ENCODE measurements at regions not wholly inside any gene's neighbourhood (a gene's known extent, or its start where the extent isn't known, plus 50 kb on each side); places are given as distances from the start of the nearest gene placed in this dataset.
"Not testable (repeated sequence)": the region's sequence is repeated elsewhere in the genome, so short reads cannot be mapped to it uniquely, and the experiment has no call there.

DNA sequence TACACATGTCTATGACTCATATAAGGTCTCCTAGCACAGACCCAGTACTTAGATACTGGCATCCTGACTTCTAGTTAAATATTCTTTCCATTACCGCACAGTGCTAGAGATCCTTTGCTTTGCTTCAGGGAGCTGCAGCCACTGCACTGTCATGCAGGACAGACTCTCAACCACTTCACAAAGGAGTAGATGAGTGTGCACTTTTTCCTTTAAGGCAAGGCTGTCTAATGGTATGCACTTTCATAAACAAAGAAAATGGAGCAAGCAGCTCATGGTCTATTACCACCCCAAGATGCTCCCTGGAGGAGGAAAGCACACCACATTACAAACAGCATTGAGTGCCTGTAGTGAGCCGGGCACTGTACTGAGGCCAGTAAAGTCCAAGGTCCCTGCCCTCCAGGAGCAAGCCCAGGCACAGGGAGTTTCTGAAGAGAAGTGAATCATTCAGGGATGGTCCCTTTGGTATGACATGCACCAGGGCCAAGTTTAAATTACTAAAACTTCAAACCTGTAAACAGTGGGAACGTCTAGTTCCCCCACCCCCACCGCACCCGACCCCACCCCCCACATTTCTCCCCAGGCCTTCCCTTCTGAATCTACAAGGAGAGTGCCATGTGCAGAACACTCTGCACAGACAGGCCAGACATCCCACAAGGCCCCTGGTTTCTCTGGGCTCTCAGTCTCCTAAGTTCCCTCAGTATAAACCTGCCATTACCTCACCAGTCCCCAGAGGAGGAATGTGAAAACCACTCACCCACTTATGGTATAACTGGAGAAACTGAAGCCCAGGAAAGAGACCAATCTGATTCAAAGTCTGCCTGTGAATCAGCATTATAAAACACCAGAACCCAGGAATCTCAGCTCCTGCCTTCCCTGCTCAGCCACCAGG is 107.8 kb upstream of the BCL6 start:
- no peak for DNase-seq

DNA sequence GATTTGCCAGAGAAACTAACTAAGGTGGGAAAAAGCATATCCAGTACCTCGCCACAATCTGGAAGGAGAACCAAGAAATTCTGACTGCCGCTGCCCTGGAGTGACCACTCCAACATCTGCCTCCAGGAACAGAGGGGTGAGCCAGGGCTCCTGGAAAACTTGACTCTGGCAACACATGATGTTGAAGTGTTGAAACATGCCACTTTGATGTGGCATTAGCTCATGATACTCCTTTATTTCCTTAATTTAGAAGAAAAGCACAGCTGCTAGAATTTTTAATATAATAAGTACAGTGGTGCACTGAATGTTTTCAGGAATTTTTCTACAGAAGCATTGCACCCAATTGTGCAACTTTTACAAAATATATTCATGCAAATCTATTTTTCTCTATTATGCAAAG is 109.9 kb upstream of the BCL6 start:
- DNase-seq: no peak

DNA sequence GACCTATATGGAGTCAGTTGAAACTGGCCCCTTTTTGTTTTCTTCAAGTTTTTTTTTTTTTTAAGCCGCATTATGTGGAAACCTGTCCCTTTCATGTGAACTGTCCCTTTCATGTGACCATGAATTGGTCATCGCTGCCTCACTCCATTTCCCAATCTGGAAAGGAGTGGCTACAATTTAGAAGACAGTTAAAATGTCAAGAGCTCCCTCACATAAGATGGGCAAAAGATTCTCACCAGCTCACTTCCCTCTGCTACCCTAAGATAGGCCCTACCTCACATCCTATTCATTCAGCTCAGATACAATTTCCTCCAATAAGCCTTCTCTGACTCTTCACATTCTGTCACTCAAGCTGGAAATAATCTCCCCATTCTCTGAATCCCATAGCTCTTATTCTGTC is 111.3 kb upstream of the BCL6 start:
- no peak for DNase-seq

DNA sequence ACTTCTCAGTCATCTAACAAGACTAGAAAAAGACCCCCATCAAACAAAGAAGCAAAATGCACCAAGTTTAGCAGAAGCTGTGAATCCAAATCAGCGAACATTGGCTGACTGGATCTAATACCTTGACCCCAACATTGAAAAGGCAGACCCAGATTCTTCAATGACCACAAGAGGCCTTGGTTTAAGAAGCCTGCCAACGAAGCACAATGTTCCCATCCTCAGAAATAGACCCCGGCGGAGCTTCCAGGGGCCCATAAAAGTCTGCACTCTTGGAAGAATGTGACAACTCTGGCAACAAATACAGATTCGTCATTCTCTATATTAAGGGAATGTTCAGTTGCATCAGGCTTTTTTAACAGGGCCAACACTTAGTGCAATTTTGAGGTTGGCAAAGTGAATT is 112.8 kb upstream of the BCL6 start:
- DNase-seq: no peak

DNA sequence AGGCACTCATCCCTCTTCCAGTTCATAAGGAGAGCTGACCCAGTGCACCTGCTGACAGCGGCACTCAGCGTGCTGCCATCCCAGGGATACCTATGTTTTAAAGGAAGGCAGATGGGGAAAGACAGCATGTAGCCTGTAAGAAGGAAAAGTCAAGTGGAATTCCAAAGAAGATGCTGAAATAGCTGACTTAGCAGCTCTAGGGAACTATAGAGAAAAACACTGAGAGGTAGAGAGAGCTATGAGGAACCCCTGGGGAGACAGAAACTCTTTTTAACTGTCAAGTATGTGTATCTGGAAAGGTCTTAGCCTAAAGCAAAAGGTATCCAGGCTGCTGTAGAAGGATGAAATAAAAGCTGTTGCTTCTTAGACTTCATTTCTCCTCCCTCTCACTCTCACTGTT is 113.4 kb upstream of the BCL6 start:
- no peak for DNase-seq

DNA sequence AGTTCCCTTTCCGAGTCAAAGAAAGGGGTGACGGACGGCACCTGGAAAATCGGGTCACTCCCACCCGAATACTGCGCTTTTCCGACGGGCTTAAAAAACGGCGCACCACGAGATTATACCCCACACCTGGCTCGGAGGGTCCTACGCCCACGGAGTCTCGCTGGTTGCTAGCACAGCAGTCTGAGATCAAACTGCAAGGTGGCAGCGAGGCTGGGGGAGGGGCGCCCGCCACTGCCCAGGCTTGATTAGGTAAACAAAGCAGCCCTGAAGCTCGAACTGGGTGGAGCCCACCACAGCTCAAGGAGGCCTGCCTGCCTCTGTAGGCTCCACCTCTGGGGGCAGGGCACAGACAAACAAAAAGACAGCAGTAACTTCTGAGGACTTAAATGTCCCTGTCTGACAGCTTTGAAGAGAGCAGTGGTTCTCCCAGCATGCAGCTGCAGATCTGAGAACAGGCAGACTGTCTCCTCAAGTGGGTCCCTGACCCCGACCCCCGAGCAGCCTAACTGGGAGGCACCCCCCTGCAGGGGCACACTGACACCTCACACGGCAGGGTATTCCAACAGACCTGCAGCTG is 117.5 kb upstream of the BCL6 start:
- DNase-seq: not testable (repeated sequence)

DNA sequence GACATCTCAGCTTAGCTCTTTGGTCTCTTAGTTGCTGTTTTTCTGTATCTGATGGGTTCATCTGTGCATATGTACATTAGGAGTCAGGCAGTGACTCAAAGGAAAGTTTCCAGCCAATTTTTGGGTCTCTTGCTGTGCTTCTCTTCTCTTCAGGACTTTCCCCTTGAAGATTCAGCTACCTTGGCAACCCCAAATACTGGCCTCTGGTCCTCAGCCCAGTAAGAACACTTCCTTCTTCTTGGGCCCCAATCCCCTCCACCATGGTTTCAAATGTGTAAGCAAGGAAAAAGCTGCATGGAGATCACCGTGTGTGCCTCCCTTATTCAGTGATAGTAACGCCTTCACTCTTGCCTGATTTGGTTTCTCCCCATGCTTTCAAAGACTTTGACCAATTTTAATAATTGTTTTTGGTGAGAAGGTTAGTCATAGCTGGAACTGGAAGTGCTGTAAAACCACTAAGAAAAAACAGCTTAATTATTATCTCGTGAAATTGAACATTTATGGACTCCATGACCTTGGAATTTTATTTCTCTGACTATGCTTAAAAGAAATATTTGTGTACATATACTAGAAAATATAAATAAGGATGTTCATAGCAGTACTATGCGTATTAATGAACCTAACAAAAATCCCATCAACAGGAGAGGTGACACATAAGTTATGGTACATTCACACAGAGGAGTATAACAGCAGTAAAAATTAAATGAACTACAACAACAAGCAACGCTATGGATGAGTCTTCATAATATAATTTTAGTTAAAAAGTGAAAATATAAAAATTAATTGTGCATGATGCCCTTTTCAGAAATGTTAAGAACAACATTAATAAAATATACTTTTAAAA is 125.3 kb upstream of the BCL6 start:
- DNase-seq: no peak

DNA sequence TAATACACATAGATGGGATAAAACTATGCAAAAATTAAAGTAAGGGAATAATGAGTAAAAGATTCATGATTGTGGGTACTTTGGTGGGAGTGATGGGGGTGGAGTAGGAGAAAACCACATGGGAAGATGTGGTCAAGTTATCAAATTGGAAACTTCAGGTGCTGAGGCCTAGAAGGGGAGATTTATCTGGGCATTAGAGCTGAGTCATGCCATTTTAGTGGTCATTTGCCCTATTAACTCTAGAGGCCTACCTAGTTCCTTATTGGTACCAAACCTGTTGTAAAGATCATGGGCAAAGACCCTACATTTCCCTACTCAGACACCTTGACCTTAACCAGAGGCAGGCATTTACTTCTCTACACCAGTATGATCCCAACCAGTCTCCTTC is 125.9 kb upstream of the BCL6 start:
- DNase-seq: no peak

DNA sequence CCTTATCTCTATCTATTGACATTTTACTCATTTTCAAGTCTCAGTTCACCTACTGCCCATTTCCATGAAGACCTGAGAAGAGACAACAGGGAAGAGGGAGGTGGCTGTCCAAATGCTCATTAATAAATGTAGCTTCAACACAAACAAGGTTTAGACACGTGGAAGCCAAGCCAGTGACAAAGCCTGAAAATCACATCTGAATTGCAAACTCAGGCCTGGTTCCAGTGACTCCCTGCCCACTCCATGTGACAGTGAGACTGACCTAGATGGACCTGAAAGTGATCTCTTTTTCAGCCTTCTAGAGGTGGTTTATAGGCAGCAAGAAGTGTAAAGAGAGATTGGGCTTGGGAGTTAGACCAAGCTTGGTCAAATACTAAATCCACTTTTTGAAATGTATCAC is 126.6 kb upstream of the BCL6 start:
- no peak for DNase-seq

DNA sequence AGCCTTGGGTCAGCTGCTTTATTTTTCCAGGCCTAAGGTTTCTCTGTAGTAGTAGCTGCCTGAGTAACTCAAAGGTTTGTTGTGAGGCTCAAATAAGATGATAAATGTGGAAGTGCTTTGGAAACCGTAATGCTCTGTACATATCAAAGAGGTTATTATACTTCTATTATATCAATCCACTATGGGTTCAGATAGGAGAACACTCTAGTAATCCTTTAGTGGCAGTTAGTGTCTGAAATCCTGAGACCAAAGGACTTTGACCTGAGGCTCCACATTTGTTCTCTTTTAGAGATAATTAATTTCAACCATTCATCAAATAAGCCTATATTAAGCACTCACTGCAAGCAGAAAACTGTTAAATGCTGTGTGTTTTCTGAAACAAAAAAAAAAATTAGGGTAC is 128.6 kb upstream of the BCL6 start:
- no peak for DNase-seq

DNA sequence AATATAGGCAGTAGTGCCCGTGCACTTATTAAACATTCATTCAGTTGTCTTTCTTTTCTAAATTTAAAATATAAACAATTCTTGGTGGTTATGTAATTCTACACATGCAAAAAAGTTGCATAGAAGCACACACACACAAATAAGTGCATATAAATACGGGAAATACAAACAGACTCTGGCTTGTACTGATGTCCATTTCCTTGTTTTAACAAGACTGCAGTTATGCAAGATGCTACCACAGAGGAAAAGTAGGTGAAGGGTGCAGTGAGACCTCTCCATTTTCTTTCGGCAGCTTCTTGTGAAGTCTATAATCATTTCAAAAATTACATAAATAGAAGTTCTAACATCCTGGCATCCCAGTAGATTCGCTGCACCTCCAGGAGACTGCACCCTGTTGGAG is 130.6 kb upstream of the BCL6 start:
- no peak for DNase-seq

DNA sequence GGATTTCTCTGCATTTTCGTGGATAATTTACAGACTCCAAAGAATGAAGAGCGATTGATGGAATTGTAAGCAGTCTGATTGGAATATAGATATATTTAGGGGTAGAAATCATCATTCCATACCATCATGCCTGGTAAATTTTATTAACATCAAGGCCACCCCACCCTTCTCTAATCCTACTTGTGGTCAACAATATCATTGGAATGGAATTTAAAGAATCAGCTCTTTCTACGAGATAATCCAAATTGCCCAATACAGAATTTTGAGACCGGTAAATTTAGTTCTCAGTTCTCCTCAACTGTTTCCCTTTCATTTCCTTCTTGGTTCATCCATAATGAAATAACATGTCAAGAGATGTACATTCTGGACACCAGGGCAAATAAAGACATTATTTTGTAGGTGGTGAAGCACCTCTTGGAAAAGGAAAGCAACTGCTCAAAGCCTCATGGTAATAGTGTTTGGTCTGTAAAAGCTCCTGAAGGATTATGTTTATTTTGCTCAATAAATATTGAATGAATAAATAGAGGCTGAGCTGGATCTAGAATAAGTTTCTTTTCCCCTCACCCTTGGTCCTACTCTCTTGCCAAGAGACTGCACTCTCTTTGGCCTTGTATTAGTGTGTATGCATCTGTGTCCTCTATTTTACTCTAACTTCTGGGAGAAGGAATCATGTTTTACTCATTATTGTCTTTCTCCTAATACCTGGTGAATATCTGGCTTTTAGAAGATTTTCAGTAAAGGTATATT is 133.7 kb upstream of the BCL6 start:
- DNase-seq: no peak

DNA sequence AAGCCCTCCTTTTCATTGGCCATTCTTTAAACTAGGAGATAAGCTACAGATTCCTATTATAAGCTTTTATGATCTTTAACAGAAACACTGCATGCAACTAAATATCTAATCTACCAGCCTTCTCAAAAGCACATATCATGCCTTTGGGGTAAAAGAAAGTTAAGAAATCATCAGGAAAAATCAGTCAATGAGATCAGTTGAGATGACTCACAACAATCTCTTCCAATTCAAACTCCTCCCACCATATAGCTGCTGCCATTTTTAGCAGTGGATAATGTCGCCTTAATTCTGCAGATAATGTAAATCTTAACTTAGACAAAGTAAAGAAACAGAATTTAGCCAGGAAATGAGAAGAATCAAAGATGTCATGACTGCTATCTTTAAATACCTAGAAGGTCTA is 135.2 kb upstream of the BCL6 start:
- no peak for DNase-seq

DNA sequence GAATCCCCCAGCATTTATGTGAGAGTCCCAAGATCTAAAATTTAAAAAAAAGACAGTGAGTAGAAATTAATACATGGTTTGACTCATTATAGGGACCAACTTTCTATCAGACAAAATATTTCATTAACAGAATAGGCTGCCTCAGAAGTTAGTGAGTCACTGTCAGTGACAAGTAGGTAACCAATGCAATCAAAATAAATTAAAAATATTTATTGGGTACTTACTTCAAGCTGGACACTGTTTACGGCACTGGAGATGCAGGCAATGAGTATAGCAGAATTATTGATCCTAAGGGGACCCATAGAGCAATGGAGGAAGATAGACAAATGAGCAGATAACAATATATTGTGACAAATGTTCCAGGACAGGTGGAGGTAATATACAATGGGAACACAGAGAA is 135.6 kb upstream of the BCL6 start:
- no peak for DNase-seq

DNA sequence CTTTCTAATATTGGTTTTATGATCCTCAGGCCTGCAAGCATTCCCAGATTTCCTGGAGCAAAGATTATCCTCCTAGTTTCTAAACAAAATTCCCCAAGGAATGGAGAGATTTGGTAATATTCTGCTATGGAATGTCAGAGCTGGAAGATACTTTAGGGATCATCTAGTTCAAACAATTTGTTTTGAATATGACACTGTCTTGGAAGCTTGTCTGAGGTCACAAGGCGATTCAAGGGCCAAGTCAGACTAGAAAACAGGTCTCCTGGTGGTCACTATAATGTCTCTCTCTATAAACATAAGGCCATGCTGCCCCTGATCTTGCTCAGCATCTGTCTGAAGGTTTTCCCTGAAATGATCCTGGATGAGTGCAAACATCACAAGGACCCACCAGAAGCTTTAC is 143.4 kb upstream of the BCL6 start:
- DNase-seq: no peak

DNA sequence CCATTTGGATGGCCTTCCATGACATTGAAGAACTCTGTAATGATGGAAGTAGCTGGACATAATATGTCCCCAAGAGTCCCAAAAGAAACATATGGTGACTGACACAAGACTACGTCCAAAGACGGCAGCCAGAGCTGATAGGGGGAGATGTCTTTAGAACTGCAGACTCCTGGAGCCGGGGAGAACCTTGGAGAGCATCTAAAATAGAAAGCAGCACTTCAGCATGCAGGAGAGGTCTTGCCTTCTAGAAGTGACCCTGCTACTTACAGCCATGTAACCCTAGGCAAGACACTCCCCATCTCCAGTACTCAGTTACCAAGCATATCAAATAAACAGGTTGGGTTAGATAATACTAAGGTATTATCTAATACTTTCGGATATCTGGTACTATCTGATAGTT is 143.8 kb upstream of the BCL6 start:
- DNase-seq: no peak

DNA sequence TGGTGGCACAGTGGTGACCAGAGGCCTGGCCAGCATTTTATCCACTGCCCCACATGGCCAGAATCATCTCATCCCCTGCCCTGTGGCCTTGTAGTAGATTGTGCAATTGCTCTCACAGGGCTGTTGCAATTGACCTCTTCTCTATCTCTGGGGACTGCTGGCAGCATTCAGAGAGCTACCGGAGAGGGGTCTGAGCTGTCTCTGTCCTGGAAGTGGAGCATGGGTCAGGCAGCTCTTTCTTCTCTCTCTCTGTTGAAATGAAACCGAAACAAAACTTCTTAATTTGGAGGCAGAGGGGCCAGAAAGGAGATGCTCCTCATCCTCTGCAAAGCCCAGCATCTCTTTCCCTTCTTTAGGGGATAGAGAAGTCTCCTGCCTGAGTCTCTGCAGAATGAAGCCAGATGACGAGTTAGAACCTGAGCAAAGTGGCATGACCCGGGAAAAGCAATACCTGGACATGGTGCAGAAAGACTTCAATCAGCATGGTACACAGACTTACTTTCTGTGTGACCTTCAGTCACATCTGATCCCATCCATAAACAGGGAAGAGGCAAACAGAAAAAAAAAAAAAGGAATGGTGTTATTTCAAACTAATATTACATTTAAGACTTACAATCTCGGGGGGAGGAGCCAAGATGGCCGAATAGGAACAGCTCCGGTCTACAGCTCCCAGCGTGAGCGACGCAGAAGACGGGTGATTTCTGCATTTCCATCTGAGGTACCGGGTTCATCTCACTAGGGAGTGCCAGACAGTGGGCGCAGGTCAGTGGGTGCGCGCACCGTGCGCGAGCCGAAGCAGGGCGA is 144.5 kb upstream of the BCL6 start:
- no peak for DNase-seq

DNA sequence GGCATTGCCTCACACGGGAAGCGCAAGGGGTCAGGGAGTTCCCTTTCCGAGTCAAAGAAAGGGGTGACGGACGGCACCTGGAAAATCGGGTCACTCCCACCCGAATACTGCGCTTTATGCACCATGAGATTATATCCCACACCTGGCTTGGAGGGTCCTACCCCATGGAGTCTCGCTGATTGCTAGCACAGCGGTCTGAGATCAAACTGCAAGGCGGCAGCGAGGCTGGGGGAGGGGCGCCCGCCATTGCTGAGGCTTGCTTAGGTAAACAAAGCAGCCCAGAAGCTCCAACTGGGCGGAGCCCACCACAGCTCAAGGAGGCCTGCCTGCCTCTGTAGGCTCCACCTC is 145.1 kb upstream of the BCL6 start:
- not testable (repeated sequence) for DNase-seq

DNA sequence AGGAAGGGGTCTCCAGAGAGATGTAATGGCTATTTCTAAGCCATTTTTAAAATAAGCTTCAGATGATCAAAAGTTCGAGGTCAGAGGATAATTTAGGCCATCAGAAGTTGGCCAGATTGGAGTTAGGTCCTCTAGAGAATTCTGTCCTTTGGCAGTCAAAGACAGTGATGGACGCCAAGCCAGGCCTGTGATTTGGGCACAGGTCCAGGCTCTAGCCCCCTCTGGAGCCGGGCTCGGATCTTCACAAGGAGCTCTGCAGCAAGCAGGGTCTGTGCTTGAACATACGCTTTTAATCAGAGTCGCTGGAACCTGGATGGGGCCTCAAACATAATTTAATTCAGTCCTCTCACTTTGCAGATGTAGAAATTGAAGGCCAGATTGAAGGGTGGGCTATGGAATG is 151.4 kb upstream of the BCL6 start:
- no peak for DNase-seq

DNA sequence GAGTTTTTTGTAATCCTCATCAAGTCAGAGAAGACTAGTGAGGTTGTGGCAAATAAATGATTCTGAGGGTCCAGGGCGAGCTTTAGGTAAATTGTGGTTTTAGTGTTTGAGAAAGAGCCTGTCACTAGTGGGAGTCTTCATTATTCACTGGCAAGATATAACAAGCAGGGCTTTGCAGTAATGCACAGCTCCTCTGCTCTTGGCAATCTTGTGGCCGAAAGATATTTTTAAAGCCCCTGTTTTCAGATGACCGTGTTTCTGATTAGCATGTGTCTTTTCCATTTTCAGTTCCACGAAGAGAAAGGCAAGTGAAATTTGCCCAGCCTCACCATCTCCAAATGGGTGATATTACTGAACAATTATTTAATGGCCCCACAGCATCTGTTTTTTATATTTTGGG is 154.0 kb upstream of the BCL6 start:
- no peak for DNase-seq

DNA sequence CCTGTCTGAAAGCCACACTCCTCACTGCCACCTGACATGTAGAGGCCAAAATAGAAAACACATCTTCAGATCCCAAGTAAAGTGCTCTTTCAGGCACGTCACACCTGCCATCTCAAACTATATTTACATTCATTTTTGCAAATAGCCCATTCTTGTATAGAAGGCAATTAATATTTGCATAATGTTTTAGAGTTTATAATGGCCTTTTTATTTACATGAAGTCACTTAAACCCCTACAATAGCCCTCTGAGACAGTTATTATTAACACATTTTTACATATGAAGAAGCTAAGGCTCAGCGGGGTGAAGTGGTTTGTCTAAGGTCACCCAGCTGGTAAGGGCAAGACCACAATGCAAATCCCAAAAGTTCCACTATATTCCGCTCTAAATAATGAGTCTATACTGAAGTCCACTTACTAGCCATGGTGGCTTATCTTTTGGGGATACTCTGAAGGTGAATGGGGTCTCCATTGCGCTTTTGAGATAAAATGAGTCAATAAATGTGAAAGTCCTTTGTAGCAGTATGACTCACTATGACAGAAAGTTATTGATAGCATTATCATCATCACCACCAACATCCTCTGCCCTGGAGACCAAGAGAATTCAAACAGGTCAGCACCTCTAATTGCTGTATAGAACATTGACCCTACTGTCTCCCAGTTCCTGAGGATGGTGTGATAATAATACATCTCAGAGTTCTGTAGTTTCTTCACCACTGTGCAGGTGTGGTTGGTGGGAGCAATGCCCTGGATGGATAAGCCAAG is 155.9 kb upstream of the BCL6 start:
- DNase-seq: no peak

DNA sequence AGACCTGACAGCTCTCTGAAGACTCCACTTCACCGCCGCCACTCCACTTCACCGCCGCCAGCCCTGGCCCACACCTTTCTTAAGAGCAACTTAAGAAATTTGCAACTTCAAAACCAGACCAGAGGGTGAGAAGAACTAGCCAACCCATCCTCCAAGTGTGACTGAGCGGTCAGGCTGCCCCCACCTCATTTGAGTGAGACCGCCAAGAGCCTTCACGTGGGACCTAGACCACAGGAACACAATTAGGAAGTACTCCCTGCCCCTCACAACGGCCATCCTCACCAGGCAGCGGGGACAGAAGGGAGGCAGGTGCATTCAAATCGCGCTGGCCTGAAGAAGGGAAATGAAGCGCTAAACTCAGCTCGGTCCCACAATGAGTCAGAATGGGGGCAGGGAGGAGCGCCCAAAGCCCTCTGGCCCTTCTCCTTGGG is 156.8 kb upstream of the BCL6 start:
- DNase-seq: no peak
